GM12878 (cell line): ENCODE measurements at regions not wholly inside any gene's neighbourhood (a gene's known extent, or its start where the extent isn't known, plus 50 kb on each side); places are given as distances from the start of the nearest gene placed in this dataset.

Source experiments
- CTCF ChIP-seq, 3 experiments: IDR thresholded peaks in 2 of 3; conservative IDR thresholded peaks in 1 of 3; 2 replicates each; pipeline ENCODE4 v1.5.1; 2011; ENCODE audit warnings: low read depth in 3 of 3, low read length in 3 of 3, mild to moderate bottlenecking in 3 of 3, control low read depth in 2 of 3, moderate library complexity in 2 of 3, inconsistent platforms in 1 of 3, mixed read lengths in 1 of 3; ENCODE audit not compliant: control insufficient read depth in 2 of 3, insufficient read depth in 1 of 3; ENCODE audit errors: extremely low read depth in 1 of 3
- IKZF1 ChIP-seq: fragments of 450-650 bp; conservative IDR thresholded peaks from 2 replicates; pipeline ENCODE4 v1.6.1; 2017; ENCODE audit warnings: antibody characterized with exemption, mild to moderate bottlenecking
- POLR2AphosphoS5 ChIP-seq: IDR thresholded peaks from 2 replicates; pipeline ENCODE4 v1.6.1; 2011; ENCODE audit warnings: mild to moderate bottlenecking, low read length, inconsistent platforms
- SUZ12 ChIP-seq: fragments of 200-600 bp; sonication (generic); IDR thresholded peaks from one replicate; pipeline ENCODE4 v1.6.1; 2018; ENCODE audit warnings: antibody characterized with exemption, mild to moderate bottlenecking; ENCODE audit not compliant: unreplicated experiment

- TF ChIP-seq CTCF (IDR thresholded peaks at IDR 0.05 in 2 of 3, conservative IDR thresholded peaks at IDR 0.05 in 1 of 3; ENCODE audit: control insufficient read depth in 2 of 3, extremely low read depth in 1 of 3, insufficient read depth in 1 of 3, low read depth in 3 of 3, low read length in 3 of 3) (no peak), IKZF1 (no peak), SUZ12 (no peak), POLR2AphosphoS5 (no peak)
Measured at GRCh38 chr13:34247596-34247995, 429.6 kb downstream of the RFC3 start.
